ENCODE measurements at regions not wholly inside any gene's neighbourhood (a gene's known extent, or its start where the extent isn't known, plus 50 kb on each side); places are given as distances from the start of the nearest gene placed in this dataset.

DNA sequence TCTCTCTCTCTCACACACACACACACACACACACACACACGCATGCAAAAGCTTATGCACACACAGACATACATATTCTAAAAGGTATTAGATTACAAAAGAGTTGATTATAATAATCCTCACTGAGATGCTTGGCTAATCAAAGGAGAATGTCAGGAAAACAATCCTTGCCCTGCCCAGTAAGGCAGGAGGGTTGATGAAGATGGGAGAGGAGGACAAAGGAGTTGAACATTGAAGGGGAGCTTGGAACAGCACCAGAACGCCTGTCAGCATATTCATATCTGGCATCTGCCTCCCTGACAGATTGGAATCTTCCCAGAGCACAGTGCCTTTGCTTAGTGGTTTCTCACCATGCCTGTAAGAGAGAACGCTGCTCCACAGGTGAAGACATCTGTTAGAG is 68.6 kb upstream of the PALMD start:
- no peak for DNase-seq

DNA sequence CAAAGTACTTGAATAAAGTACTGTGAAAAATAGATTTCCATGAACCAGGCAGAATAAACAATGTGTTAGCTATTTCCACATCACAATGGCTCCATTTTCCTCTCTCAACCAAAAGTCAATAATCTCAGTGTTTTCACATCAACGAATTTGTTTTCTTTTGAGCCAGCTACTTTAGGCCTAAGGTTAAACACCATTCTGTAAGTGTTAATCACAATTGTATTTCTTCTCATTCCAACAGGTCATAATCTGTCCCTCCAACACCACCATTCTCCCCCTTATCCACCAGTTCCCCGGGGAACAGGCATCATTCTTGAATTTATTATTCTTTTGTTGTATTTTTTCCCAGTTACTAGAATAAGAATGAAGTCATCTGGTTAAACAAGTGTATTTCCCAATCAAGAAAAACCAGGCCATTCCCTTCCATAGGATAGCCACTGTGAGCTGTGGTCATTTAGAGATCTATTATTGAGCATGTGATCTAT is 66.2 kb upstream of the PALMD start:
- DNase-seq = no peak

DNA sequence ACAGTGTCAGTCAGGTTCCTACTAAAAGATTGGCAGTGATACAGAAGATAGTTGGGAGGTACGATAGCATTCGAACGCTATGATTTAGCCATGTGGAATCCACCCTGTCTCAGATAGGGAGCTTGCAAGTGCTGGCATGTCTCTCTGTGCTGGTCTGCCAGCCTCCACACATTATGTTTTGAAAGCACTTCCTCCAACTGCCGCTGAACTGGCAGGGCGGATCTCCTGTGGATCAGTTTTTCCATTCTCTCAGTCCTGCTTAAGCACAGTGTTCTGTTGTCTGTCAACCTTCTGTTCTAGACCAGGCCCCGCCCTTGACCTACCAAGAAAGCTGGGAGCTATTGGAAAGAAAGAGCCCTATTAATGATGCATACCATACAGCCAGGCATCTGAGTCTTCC is 65.5 kb upstream of the PALMD start:
- no peak for DNase-seq

DNA sequence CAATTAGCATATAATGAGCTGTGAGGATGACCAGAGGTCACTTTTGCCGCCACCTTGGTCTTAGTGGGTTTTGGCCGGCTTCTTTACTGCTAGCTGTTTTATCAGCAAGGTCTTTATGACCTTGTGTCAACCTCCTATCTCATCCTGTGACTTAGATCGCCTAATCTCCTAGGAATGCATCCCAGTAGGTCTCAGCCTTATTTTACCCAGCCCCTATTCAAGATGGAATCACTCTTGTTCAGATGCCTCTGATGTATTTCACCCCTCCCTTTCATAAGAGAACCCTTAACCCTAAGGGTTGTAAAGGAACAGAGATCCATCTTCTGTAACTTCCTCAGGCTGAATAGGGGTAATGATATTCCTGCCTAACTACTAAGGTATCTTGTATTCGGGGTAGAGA is 58.9 kb upstream of the PALMD start:
- DNase-seq = no peak

DNA sequence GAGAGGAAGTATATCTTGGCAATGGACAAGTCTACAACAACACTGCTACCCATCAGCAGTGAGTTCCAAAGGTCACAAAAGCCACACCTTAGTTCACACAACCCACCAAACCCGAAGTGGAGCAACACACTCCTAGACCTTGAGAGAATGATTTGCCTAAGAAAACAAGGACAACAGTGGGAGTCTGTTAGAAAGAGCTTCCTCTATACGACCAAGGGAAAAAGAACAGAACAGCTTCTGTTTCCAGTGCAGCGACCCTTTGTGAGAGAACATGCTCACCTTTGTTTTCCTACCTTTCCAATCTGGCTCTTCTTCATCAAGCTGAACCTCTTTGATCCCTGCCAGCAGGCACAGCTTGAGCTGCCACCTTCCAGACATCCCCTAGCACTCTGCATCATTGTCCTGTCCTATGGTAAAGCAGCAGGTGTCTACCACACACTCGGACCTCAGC is 56.7 kb upstream of the PALMD start:
- no peak for DNase-seq

DNA sequence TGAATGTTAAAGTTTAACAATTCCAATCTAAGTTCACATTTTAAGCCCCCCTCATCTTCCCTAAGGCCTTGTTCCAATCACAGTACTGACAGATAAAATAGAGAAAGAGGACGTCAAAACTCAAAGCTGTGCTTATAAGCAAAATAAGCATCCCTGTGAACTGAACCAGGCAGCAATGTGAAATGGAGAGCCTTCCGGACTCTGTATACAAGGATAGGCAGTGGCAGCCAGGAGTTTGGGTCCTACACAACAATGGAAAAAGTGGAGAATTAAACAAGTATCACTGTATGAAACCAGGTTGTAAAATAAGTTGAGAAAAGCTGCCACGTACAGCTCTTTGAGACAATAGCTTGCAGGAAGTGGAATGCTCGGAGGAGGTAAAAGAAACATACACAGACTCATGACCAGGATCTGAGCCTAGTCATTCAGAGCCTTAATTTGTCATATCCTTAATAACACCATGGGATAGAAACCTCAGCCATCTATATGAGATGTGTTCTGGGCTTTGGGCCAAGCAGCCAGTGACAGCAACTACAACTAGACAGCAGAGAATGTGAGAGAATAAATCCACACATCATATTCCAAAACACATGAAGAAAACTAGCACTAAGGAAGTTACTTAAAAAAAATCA is 55.2 kb upstream of the PALMD start:
- no peak for DNase-seq

DNA sequence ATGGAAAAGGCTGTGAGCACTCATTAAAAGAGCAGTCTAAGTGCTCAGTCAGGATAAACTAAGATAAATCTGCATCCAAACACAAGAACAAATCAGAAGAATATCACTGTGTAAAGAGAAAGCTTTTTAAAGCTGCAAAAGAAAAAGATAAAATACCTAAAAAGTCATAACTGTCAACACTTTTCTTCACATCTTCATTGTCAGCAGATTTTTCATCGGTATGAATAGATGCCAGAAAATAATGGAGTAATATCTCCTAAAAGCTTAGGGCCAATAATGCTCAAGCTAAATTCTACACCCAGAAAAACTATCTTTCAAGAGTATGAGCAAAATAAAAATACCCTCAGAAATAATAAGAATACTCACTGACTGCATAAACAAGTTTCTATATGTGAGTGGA is 54.0 kb upstream of the PALMD start:
- DNase-seq = no peak

DNA sequence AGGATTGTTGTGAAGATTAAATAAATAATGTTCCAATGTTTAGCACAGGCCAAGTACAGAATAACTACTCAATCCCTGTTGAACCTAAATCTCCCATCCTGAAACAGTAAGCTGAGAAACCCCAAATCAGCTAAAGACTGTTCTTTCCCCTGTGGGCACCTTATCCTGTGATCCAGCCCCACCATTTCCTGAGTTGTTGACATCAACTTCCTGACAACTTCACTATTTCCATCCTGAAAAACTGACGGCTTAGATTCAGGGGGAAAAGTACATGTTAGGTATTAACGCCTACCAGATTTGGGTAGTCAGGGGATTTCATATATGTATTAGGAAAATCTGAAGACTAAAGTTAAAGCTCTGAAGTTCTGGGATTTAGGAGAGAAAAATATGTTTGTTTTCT is 51.7 kb upstream of the PALMD start:
- DNase-seq = no peak

DNA sequence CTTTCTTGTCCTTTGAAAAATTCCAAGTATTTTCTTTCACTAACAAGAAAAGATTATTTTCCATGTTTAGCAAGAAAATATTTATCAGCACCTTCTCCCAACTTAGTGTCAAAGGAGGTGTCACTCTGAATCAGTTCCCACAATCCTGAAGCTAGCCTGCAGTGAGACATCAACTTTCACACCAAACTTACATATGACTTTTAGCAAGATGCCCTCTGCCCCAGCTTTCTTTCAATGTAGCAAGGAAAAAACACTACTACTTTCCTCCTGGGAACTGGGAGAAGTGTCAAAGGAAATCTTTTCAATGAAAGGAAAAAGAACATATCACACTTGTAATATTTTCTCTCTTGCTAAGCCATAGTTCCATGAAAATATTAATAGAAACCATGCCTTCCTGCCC is 50.9 kb upstream of the PALMD start:
- DNase-seq = no peak

DNA sequence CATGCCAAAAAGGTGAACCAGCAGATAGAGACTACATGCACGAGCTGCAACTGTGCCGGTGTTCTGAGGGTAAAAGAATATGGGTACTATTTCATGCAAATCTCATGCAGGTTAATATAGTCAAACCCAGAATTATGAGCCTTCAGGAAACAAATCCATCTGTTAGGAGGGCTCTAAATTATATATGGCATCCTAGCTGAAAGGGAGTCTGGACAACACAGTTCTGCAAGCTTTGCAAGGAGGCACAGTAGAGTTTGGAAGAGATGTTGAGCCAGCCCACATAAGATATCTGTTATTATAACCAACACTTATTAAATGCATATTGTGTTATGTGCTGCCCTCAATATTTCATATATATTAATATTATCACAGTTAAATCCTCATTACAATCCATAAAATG is 50.5 kb upstream of the PALMD start:
- no peak for DNase-seq
